ENCODE measurements at regions not wholly inside any gene's neighbourhood (a gene's known extent, or its start where the extent isn't known, plus 50 kb on each side); places are given as distances from the start of the nearest gene placed in this dataset.
"Not testable (repeated sequence)": the region's sequence is repeated elsewhere in the genome, so short reads cannot be mapped to it uniquely, and the experiment has no call there.

DNA sequence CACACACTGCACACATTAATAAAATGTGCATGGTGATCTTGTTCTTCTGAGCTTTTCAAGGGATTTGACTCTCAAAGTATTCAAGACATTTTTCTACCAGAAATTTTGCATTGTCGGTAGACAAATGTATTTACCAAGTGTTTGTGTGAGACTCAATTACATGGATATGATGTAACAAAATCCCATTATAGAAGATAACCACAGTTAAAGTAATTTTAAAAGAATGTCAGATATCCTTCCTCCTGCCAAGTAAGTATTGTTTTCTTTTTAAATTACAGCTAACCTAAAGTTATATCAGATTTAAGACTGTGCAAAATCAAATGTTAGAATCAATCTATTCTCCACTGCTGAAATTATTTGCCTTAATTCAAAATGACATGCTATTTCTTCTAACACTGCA is 1344.5 kb upstream of the CHAC2 start:
- WGBS, 3 donors: 27 to 43% (median 36%) methylated on average over 1 of the region's 1 CpG
- Histone ChIP-seq H3K27me3 (ENCODE audit: insufficient read depth in 3 of 3, low read length in 2 of 3) (no peaks in the 10 kb centered on the region), H3K4me3 (no peak overlapping the region), H3K36me3 (ENCODE audit: insufficient read depth in 1 of 2, low read depth in 1 of 2) (no peaks in the 10 kb centered on the region), H3K4me1 (no peaks in the 10 kb centered on the region), H3K27ac (no peak overlapping the region), H3K9me3 (no peaks in the 10 kb centered on the region)
- ATAC-seq (no peak), DNase-seq (no peak)
- intact Hi-C loops (cut with DNase I): no loop called here
- TF ChIP-seq, protein P1, sequence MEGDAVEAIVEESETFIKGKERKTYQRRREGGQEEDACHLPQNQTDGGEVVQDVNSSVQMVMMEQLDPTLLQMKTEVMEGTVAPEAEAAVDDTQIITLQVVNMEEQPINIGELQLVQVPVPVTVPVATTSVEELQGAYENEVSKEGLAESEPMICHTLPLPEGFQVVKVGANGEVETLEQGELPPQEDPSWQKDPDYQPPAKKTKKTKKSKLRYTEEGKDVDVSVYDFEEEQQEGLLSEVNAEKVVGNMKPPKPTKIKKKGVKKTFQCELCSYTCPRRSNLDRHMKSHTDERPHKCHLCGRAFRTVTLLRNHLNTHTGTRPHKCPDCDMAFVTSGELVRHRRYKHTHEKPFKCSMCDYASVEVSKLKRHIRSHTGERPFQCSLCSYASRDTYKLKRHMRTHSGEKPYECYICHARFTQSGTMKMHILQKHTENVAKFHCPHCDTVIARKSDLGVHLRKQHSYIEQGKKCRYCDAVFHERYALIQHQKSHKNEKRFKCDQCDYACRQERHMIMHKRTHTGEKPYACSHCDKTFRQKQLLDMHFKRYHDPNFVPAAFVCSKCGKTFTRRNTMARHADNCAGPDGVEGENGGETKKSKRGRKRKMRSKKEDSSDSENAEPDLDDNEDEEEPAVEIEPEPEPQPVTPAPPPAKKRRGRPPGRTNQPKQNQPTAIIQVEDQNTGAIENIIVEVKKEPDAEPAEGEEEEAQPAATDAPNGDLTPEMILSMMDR (IDR thresholded peaks at IDR 0.05): no peak

DNA sequence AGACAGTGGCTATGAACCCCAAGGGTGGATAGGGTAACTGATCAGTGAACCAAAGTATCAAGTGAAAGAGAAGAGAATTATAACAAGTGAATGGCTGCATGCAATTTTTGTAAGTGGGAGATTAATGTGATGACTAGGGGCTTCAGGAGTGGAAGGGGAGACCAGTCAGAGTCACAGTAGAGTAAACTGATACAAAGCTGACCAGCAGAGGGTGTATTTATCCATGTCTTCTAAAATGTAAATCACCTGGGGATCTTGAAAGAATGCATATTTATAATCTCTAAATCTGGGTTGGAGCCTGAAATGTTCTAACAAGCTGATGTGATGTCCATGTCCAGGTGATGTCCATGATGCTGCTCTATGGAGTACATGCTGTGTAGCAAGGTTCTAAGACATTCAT is 1351.3 kb upstream of the CHAC2 start:
- TF ChIP-seq, protein P1 (IDR thresholded peaks at IDR 0.05): no peak
- Histone ChIP-seq H3K4me3 (no peak overlapping the region), H3K36me3 (ENCODE audit: insufficient read depth in 1 of 2, low read depth in 1 of 2) (no peaks in the 10 kb centered on the region), H3K9me3 (no peaks in the 10 kb centered on the region), H3K4me1 (no peaks in the 10 kb centered on the region), H3K27me3 (ENCODE audit: insufficient read depth in 3 of 3, low read length in 2 of 3) (no peaks in the 10 kb centered on the region), H3K27ac (no peak overlapping the region)
- ATAC-seq: no peak
- intact Hi-C loops (cut with DNase I): no loop called here
- DNase-seq: no peak

DNA sequence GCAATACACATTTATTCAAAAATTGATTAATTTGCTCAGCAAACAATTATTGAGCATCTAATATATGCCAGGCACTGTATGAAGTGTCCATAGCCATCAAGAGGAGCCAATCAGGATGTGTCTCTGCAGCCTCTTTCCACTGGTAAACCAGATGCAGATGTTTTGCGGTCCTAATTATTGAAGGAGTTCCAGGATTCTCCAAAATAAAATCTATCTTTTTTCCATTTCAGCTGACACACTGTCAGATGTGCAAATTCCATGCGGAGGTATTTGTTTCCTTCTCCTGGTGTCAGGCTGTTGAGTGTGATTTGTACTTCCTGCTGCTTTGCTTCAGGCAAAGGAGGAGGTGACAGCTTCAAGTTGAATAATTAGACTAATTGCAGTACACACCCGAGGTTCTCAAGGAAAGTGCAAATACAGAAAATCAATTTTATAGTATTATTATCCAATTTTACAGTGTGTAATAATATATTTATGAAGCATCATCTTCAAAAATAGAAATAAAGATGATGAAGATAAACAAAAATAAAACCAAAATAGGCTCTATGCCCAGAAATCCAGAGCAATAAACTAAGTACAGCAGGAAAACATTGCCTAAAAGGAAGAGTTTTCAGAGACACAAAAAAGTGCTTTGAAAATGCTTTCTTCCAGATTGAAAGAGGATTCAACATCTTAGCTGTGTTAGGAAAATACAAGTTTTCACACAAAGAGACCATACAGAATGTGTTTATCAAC is 1352.9 kb upstream of the CHAC2 start:
- intact Hi-C loops (cut with DNase I): no loop called here
- Histone ChIP-seq H3K36me3 (ENCODE audit: insufficient read depth in 1 of 2, low read depth in 1 of 2) (no peaks in the 10 kb centered on the region), H3K9me3 (no peaks in the 10 kb centered on the region), H3K4me3 (no peak overlapping the region), H3K27me3 (ENCODE audit: insufficient read depth in 3 of 3, low read length in 2 of 3) (no peaks in the 10 kb centered on the region), H3K27ac (no peak overlapping the region), H3K4me1 (no peaks in the 10 kb centered on the region)
- TF ChIP-seq, protein P1 (IDR thresholded peaks at IDR 0.05): no peak
- DNase-seq (no peak), ATAC-seq (no peak)
- WGBS, 3 donors: 28 to 43% (median 39%) methylated on average over 3 of the region's 3 CpGs

DNA sequence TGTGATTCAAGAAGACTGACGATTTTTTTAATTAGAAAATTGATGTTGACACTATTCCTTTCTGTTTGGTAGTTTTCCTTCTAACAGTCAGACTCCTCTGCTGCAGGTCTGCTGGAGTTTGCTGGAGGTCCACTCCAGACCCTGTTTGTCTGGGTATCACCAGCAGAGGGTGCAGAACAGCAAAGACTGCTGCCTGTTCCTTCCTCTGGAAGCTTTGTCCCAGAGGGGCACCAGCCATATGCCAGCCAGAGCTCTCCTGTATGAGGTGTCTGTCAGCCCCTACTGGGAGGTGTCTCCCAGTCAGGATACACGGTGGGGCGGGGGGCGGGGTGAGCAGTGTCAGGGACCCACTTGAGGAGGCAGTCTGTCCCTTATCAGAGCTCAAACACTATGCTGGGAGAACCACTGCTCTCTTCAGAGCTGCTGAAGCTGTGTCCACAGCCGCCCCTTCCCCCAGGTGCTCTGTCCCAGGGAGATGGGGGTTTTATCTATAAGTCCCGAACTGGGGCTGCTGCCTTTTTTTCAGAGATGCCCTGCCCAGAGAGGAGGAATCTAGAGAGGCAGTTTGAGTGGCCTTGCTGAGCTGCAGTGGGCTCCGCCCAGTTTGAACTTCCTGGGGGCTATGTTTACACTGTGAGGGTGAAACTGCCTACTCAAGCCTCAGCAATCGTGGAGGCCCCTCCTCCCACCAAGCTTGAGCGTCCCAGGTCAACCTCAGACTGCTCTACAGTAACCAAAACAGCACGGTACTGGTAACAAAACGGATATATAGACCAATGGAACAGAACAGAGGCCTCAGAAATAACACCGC is 1358.1 kb upstream of the CHAC2 start:
- H3K4me3 ChIP-seq; ATAC-seq; H3K9me3 ChIP-seq; H3K27me3 ChIP-seq (ENCODE audit: insufficient read depth in 3 of 3, low read length in 2 of 3); intact Hi-C loops (cut with DNase I); H3K36me3 ChIP-seq (ENCODE audit: insufficient read depth in 1 of 2, low read depth in 1 of 2); H3K4me1 ChIP-seq; H3K27ac ChIP-seq; DNase-seq: not testable (repeated sequence)
- 74 to 77% (median 77%) methylated on average over 12 of the region's 12 CpGs for WGBS, 3 donors

DNA sequence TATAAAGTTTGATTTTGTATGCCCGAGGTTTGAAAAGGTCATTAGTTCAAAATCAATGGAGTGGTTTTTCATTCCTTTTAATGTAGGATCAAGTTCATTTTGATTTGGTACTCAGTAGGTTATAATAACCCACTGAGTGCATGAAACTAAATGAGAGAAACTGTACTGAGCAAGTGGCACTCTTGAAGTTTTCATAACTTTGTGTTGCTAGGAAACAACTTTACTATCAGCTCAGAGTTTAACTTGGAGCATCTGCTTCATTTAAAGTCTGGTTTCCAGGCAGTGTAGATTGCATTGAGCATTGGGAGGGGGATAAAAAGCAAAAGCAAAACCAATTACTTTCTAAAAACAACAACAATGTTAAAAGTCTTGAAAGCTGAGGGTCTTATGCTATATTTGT is 1361.6 kb upstream of the CHAC2 start:
- ATAC-seq: no peak
- no peaks in the 10 kb centered on the region for H3K4me1 ChIP-seq
- no peak overlapping the region for H3K4me3 ChIP-seq
- no peaks in the 10 kb centered on the region for H3K36me3 ChIP-seq (ENCODE audit: insufficient read depth in 1 of 2, low read depth in 1 of 2)
- no peaks in the 10 kb centered on the region for H3K9me3 ChIP-seq
- TF ChIP-seq, protein P1 (IDR thresholded peaks at IDR 0.05): no peak
- intact Hi-C loops (cut with DNase I): no loop called here
- no peak for DNase-seq
- no peaks in the 10 kb centered on the region for H3K27me3 ChIP-seq (ENCODE audit: insufficient read depth in 3 of 3, low read length in 2 of 3)
- 76 to 91% (median 86%) methylated on average over 1 of the region's 1 CpG for WGBS, 3 donors
- no peak overlapping the region for H3K27ac ChIP-seq

Measured in psoas muscle (tissue), 7 donors.